DND-41 (cell line): ENCODE measurements at regions not wholly inside any gene's neighbourhood (a gene's known extent, or its start where the extent isn't known, plus 50 kb on each side); places are given as distances from the start of the nearest gene placed in this dataset.

Experiments
- CTCF ChIP-seq: IDR thresholded peaks from 2 replicates; pipeline ENCODE4 v1.5.1; 2012; ENCODE audit warnings: borderline replicate concordance, low read length, moderate library complexity, mild to moderate bottlenecking; ENCODE audit not compliant: poor library complexity, severe bottlenecking; ENCODE audit errors: extremely low read depth
- EZH2 ChIP-seq: IDR thresholded peaks from 3 replicates; pipeline ENCODE4 v1.6.1; 2012; ENCODE audit warnings: borderline replicate concordance, low read depth, mild to moderate bottlenecking, moderate library complexity, low read length, inconsistent platforms; ENCODE audit not compliant: severe bottlenecking

GRCh38 chr4:189311251-189311650 is 629.4 kb upstream of the FRG1 start:
- TF ChIP-seq CTCF (no peak), EZH2 (no peak)
